SW 1271 (cell line): ENCODE measurements at regions not wholly inside any gene's neighbourhood (a gene's known extent, or its start where the extent isn't known, plus 50 kb on each side); places are given as distances from the start of the nearest gene placed in this dataset.

Source experiments
- DNase-seq, 2 experiments: peaks; one replicate each; lab custom pipeline; 2025; lab: John Stamatoyannopoulos, UW

GRCh38 chr3:152959307-152959706, 124.4 kb downstream of the P2RY1 start:
- DNase-seq = no peak

GRCh38 chr3:152960684-152961083, 125.8 kb downstream of the P2RY1 start:
- no peak for DNase-seq

- DNase-seq = peak in 1 of 2 experiments; percentile 36
Observed at GRCh38 chr3:152961323-152961722, 126.4 kb downstream of the P2RY1 start.

- no peak for DNase-seq
Observed at GRCh38 chr3:152964911-152965609, 130.1 kb downstream of the P2RY1 start.

GRCh38 chr3:152968388-152969024, 133.6 kb downstream of the P2RY1 start:
- DNase-seq = no peak

- peak; percentile 21 to 56 for DNase-seq
Observed at GRCh38 chr3:152969557-152970300, 134.8 kb downstream of the P2RY1 start.

GRCh38 chr3:152970851-152971250, 135.9 kb downstream of the P2RY1 start:
- no peak for DNase-seq

GRCh38 chr3:152971880-152972279, 136.9 kb downstream of the P2RY1 start:
- DNase-seq = no peak

GRCh38 chr3:152973575-152973974, 138.6 kb downstream of the P2RY1 start:
- no peak for DNase-seq

GRCh38 chr3:152976239-152976638, 141.3 kb downstream of the P2RY1 start:
- no peak for DNase-seq

- DNase-seq = no peak
Observed at GRCh38 chr3:152977366-152977765, 142.4 kb downstream of the P2RY1 start.

- no peak for DNase-seq
Observed at GRCh38 chr3:152978152-152978551, 143.2 kb downstream of the P2RY1 start.

GRCh38 chr3:152997526-152997925, 162.6 kb downstream of the P2RY1 start:
- DNase-seq = no peak

- no peak for DNase-seq
Observed at GRCh38 chr3:152998591-152998990, 163.4 kb upstream of the RAP2B start.

- no peak for DNase-seq
Observed at GRCh38 chr3:153000325-153000724, 161.7 kb upstream of the RAP2B start.

GRCh38 chr3:153001210-153002078, 160.6 kb upstream of the RAP2B start:
- DNase-seq = no peak

GRCh38 chr3:153003441-153003840, 158.6 kb upstream of the RAP2B start:
- DNase-seq = no peak

GRCh38 chr3:153003862-153004261, 158.2 kb upstream of the RAP2B start:
- no peak for DNase-seq

- no peak for DNase-seq
Observed at GRCh38 chr3:153008226-153008625, 153.8 kb upstream of the RAP2B start.

GRCh38 chr3:153023896-153024295, 138.1 kb upstream of the RAP2B start:
- no peak for DNase-seq

- DNase-seq = peak in 1 of 2 experiments; percentile 50
Observed at GRCh38 chr3:153026026-153026425, 136.0 kb upstream of the RAP2B start.

- DNase-seq = no peak
Observed at GRCh38 chr3:153028381-153028780, 133.6 kb upstream of the RAP2B start.
